GM21423 (cell line): ENCODE measurements at regions not wholly inside any gene's neighbourhood (a gene's known extent, or its start where the extent isn't known, plus 50 kb on each side); places are given as distances from the start of the nearest gene placed in this dataset.
"Not testable (repeated sequence)": the region's sequence is repeated elsewhere in the genome, so short reads cannot be mapped to it uniquely, and the experiment has no call there.

Source experiments
- ATAC-seq: cut with Tn5 transposase; IDR thresholded peaks from one replicate; pipeline ENCODE4 v1.9.1; 2021; ENCODE audit warnings: mild to moderate bottlenecking, moderate library complexity; ENCODE audit not compliant: unreplicated experiment

DNA sequence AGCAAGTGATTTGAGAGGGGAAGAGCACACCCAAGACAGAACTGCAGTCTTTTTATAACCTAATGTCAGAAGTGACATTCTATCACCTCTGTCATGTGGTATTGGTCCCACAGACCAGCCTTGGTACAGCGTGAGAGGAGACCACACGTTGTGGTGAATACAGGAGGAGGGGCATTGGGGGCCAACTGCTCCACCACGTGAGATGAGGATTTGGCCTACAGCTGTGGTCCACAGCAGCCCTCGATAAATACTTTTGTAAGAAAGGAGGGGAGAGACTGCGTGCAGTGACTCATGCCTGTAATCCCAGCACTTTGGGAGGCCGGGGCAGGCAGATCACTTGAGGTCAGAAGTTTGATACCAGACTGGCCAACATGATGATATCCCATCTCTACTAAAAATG, 243.1 kb downstream of the FGFR2 start:
- ATAC-seq, result no peak

DNA sequence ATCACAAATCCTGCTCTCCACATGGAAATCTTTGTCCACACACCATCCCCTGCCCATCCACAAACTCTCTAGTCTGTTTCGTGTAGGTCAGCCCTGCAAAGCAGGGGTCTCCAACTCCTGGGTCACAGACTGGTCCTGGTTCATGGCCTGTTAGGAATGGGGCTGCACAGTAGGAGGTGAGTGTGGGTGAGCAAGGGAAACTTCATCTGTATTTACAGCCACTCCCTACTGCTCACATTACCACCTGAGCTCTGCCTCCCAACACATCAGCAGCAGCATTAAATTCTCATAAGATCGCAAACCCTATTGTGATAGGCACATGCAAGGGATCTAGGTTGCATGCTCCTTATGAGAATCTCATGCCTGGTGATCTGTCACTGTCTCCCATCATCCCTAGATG, 242.1 kb downstream of the FGFR2 start:
- no peak for ATAC-seq

DNA sequence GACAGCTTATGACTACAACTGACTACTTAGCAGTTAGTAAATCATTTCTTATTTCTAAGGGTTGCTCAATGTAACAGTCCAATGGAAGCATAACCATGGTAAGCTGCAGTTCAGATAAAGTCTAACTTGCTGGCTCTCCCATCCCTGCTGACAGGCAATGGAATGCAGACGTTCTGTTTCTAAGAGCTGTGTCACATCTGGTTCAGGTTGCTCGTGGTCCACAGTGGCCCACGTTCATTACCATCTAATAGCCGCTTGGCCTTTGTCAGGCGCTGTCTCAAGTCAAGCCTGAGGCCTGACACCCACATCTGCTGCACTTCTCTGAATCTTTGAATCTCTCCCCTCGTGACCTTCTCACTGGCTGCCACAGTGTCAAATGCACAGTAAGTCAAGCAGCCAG, 240.8 kb downstream of the FGFR2 start:
- ATAC-seq, result no peak

DNA sequence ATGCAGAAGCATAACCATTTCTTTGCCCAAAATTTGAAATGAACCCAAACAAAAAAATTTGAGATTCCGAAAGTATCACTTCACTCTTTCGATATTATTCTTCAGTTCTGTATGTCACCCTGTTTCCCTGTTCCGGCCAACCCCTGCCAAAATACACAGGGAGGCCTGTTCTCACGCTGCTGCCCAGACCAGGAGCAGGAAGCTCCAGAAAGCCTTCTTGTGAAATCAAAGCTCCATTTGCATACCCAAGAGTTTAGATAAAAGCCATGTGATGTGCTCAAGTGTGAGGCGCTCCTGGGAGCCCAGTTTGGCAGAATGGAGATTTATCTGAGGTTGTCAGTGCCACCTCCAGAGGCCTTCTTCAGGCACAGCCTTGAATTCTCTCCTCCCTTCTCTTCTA, 236.2 kb downstream of the FGFR2 start:
- no peak for ATAC-seq

DNA sequence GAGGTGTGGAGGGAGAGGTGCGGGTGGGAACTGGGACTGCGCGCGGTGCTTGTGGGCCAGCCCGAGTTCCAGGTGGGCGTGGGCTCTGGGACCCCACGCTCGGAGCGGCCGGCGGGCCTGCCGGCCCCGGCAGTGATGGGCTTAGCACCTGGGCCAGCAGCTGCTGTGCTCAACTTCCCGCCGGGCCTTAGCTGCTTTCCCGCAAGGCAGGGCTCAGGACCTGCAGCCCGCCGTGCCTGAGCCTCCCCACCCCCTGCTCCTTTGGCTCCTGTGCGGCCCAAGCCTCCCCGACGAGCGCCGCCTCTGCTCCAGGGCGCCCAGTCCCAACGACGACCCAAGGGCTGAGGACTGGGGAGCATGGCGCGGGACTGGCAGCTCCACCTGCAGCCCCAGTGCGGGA, 232.7 kb downstream of the FGFR2 start:
- ATAC-seq, result no peak

DNA sequence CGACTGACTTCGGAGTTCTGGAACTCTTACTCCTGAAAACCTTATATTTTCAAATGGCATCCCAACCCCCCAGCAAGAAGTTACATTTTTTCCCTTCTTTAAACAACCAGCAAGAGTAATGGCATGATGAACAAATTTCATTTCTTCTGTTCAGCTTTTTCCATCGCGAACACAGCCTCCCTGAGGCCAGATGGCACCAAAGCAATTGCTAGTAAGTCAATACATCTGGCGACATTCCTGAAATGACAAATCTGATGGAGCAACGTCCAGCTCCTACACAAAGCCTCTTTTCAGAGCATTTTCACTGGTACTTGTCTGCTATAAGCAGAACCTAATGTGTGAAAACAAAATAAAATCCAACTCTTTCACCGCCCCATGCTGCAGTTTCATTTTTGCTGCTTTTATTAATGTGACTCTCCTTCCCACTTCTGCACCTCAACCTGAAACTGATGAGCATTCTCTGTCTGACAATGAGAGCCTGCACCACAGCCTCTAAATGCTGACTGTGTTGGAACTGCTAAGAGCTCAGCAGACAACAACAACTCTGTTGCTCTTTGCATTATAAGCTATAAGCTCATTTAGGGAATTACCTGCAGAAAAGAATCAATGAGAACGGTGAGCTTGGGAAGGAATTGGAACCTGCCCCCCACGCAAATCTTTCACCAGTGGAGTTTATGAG, 229.8 kb downstream of the FGFR2 start:
- no peak for ATAC-seq

DNA sequence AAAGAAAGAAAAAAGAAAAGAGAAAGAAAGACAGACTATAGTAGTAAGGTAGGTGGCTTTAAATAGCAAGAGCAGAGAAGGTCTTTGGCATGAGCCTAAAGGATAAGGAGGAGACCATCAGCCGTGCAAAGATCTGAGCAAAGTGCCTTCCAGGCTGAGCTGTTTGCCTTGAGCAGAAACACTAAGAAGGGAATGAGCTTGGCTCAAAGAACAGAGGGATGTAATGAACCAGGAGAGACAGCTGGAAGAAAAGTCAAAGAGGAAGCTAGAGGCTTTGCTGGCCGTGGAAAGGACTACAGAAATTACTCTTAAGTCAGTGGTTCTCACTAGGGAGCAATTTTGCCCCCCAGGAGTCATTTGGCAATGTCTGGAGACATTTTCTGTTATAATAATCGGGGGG, 228.6 kb downstream of the FGFR2 start:
- ATAC-seq, result no peak

DNA sequence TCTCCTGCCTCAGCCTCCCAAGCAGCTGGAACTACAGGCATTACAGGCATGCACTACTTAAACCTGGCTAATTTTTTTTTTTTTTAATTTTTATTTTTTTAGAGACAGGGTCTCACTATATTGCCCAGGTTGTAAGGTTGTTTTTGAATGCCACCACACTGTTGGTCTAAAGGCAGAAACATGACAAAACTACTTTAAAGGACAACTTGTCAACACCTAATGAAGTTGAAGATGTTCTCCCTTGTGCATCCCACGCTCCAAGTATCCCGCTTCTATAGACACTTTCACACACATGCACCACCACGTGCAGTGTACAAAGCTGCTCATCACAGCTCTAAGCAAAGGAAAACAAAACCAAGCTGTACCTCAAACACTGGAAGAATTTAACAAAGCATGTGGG, 226.4 kb downstream of the FGFR2 start:
- ATAC-seq, result no peak

DNA sequence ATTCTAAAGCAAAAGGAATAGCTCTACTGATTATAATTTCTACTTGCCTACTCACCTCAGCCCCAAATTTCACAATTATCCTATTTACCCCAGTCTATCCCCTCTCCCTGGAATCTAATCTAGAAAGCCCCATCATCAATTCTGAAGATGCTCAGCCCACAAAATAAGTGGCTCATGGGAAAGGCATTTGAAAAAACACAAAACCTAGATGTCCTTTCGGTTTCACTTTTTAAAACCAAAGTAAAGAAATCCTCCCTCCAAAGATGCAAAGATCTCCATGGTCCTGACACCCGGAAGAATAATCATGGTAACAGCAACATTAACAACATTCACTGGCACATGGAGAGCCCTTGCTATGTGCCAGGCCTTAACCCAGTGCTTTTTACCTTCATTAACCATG, 224.8 kb downstream of the FGFR2 start:
- ATAC-seq, result no peak

DNA sequence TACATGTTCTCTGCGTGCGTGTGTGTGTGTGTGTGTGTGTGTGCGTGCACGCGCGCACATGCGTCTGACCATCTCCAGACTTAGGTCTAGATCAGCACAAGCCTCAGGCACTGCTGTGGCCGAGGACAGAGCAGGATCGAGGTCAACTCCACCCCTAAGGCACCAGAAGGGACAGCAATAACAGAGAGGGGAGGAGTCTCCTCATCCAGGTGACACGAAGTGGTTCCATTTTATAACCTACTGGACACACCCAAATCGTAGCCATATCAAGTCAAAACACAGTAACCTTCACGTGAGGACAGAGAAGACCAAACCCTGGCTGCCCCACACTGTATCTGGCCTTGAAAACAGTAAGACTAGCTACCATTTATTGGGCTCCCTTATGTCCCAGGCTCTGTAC, 224.1 kb downstream of the FGFR2 start:
- no peak for ATAC-seq

DNA sequence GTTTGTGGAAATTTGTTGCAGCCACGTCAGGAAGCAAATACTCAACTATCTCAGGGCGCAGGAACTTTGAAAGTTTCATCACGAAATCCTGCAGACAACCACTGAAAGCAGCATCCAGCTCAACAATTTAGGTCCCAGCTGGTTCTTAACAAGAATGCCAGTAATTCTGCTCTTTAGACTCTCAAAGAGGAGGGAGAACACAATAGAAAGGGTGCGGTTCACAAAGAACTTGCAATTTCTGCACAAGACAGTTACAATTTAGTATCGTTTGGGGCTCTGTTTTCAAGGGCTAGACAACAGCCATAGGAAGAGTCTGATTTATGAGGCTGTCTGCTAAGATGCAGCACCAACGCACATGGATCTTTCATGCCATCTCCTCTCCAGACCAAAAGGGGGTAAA, 223.1 kb downstream of the FGFR2 start:
- no peak for ATAC-seq

DNA sequence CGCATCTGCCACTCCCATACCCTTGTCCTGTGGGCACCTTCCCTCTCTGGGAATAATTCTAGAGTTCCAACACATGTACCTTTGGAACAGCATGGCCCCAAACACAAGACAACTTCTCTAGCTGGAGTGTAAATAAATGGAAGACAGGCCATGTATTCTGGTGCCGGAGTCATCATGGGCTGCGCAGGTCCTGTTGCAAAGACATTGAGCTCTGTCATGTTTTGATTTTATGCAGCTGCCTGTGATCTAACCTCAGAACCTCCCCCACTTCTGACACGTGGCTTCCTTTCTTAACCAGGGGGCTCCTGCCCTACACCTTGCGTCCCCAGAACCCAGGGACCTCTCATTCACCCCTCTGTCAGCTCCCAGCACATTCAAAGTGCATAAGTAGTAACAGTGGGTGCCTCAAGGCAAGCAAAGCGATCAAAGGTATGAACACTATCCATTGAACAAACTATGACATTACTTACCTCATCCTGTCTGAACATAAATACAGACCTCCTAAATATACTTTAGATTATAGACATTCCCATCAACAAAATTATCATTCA, 219.9 kb downstream of the FGFR2 start:
- no peak for ATAC-seq

DNA sequence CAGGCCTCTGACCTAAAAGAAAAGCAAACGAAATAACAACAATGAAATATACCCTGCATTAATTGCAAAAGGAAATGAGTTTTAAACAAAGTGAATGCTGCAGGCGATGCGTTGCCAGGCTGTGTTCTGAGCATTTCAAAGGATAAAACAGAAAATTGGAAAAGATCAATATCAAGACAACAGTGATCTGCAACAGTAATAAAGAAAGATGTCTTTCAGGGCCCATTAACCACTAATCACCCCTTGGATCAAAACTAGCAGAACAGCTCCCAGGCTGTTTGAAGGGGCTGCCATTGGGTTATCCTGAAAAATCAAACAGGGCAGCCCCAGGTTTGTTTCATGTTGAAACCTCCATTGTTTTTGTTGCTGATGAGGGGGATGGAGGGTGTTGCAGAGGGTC, 219.2 kb downstream of the FGFR2 start:
- no peak for ATAC-seq

DNA sequence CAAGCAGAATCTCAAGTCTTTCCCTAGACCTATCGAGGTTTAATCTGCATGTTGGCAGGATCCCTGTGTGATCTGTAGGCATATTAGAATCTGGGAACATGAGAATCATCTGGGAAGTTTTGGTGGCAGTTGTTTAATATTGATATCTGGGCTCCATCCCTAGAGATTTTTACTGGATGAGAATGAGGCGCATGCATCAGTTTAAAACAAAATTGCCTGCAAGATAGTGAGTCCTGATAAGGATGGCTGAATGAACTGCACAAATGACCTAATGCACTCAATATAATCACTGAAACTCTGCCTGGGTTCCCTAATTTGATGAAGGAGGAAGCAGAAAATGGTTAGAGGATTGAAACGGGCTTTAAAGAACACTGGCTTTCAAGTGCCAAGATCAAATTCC, 218.0 kb downstream of the FGFR2 start:
- no peak for ATAC-seq

DNA sequence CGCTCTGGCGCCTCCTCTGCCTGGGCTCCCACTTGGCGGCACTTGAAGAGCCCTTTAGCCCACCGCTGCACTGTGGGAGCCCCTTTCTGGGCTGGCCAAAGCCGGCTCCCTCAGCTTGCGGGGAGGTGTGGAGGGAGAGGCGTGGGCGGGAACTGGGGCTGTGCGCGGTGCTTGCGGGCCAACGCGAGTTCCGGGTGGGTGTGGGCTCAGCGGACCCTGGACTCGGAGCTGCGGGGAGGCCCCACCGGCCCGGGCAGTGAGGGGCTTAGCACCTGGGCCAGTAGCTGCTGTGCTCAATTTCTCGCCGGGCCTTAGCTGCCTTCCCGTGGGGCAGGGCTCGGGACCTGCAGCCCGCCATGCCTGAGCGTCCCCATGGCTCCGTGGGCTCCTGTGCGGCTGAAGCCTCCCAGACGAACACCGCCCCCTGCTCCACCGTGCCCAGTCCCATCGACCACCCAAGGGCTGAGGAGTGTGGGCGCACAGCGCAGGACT, 216.2 kb downstream of the FGFR2 start:
- ATAC-seq, result not testable (repeated sequence)

DNA sequence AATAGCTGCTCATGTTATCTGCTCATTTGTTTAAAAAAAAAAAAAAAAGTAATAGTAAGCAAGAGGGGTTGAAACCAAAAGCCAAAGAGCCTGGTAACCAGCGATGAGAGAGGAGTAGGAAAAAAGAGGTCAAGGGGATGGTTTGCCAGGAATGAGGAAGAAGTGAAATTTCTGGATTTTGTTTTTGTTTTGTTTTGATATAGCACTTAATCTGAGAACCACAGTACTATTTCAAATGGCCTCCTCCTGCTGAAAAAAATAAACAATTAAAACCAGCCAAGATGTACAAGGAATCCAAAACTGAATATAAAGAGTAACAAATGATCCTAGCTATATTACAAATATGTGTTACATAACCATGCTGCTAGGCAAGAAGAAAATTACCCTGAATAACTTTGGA, 213.1 kb downstream of the FGFR2 start:
- no peak for ATAC-seq

DNA sequence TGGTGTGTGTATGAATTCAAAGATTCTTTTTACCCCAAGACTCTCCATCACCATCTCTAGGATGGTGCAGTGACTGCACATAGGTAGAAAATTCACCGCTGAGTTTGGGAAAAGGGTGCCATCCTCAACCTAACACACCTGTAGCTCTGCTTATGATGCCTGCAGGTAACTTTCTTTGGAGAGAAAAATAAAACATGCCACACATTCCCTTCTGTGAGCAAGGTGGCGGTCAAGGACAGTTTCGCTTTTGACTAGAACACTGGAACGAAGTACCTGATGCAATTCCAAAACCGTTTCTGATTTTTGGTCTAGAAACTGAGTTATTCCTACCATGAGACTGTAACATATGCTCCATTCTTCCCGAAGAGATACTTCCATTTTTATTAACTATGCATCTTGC, 205.6 kb downstream of the FGFR2 start:
- ATAC-seq, result no peak

DNA sequence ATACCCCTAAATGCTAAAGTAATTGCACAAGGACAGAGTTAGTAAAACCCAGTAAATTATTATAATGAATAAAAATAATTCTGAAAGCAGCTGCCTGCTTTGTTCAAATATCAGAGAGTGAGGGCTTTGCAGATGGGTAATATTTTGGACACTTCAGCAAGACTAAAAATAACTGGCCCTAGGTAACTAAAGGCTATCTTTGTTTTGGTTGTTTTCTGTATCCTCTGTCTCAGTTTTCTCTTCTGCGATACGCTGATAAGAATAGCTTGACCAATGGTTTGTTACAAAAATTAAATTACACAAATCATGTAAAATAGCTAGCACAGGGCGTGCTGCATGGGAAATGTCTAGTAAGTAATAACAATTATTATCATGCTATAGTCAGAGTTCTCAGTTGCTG, 204.7 kb downstream of the FGFR2 start:
- no peak for ATAC-seq

DNA sequence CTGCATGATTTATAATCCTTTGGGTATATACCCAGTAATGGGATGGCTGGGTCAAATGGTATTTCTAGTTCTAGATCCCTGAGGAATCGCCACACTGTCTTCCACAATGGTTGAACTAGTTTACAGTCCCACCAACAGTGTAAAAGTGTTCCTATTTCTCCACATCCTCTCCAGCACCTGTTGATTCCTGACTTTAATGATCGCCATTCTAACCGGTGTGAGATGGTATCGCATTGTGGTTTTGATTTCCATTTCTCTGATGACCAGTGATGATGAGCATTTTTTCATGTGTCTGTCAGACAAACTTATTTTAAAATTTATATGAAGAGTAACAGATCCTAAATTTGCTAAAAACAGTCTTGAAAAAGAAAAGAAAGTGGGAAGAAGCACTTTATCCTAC, 197.7 kb downstream of the FGFR2 start:
- ATAC-seq, result not testable (repeated sequence)

DNA sequence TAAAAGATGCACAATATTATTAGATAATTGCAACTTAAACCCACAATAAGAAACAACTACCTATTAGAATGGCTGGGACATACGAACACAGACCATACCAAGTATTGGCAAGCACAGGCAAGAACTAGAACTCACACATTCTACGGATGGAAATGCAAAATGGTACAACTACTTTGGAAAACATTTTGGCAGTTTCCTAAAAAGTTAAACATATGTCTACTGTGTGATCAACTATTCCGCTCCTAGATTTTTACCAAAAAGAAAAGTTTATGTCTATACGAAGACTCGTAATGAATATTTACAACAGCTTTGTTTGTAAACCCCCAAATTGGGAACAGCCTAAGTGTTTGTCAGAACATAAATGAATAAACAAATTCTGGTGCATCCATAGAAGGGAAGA, 194.7 kb downstream of the FGFR2 start:
- no peak for ATAC-seq

DNA sequence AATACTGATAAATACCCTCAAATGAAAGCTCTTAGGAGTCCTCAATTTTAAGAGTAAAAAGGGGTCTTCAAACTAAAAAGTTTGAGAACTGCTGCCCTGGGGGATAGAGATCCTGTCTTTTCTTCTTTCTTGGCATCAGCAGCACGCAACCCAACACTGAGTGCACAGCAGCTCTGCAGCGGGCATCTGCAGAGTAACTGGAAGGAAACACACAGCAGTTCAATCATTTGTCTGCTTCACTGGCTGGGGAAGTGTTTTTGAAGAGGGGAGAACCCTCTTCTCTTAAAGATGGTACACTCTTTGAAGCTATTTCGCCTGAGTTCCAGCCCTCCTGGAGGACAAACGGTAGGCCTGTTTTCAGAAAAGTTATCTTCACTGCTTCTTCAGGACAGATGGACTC, 193.6 kb downstream of the FGFR2 start:
- no peak for ATAC-seq

DNA sequence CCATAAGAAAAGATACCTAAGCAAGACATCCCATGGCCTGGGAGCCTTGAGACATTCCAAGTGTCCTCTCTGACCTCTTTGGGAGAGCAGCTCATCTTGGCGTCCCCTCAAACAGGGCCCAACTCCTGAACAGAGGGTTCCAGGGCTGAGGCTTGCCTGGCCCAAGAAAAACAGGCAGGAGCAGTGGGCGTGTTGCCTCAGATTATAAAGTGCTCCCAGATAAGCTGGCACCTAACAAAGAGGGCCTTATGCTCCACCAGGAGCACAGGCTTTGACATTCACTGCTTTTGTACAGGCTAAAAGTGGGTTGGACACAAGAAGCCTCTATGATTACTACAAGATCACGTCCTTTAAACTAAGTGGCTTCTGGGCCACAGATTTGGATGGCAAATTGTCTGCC, 193.1 kb downstream of the FGFR2 start:
- ATAC-seq, result no peak

DNA sequence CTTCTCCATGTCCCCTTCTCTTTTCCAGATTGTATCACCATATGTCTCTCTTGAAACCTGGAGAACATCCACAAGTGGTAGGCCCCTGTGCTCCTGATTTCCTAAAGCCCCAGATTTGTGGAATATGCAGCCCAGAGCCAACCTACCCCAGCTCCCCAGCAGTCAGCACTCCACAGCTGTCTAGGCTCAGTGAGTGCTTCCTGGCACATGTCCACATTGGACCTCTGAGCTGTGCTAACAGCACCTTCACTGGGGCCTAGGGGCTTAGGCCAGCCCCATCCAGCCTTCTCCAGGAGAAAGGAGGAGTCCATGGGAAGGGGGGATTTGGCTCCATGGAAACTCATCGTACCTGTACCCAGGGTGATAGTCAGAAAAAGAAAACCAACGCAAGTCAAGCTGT, 192.7 kb downstream of the FGFR2 start:
- no peak for ATAC-seq
